IMR-90 (cell line): ENCODE measurements at regions not wholly inside any gene's neighbourhood (a gene's known extent, or its start where the extent isn't known, plus 50 kb on each side); places are given as distances from the start of the nearest gene placed in this dataset.

Experiments used
- ATAC-seq: fragments of 200-7000 bp; cut with Tn5 transposase; 2 replicates; pipeline ENCODE4 v1.9.1; 2020; ENCODE audit warnings: low read depth, mild to moderate bottlenecking, moderate library complexity
- BruUV-seq: library from RNA; stranded (reverse); fragments of 400-500 nt; replicated peaks from 2 replicates; lab custom pipeline; 2021; lab: Mats Ljungman, UMichigan
- CTCF ChIA-PET: fragments of 300-600 bp; formaldehyde crosslinking; extraction: SDS; loops from one replicate; lab custom pipeline; 2021; ENCODE audit warnings: antibody characterized with exemption; lab: Yijun Ruan, JAX
- POLR2A ChIA-PET: fragments of 300-600 bp; sonication (Branson Sonifier 250); formaldehyde crosslinking; loops from one replicate; lab custom pipeline; 2022; ENCODE audit warnings: antibody characterized with exemption; ENCODE audit not compliant: unreplicated experiment; lab: Charles Lee
- DNase-seq: peaks from one replicate; pipeline ENCODE4 v3.0.0; 2013
- H2AFZ ChIP-seq: replicated peaks from 2 replicates; pipeline ENCODE3; 2013; ENCODE audit warnings: low read length, mild to moderate bottlenecking; ENCODE audit not compliant: poor library complexity
- H2AK5ac ChIP-seq: 2 replicates; pipeline ENCODE4 v1.6.1; 2013; ENCODE audit warnings: low read depth, low read length, inconsistent platforms
- H2AK9ac ChIP-seq: replicated peaks from 2 replicates; pipeline ENCODE3; 2013; ENCODE audit warnings: mild to moderate bottlenecking, low read depth, low read length, moderate library complexity; ENCODE audit not compliant: poor library complexity
- H2BK120ac ChIP-seq: 2 replicates; pipeline ENCODE4 v1.6.1; 2013; ENCODE audit warnings: low read depth, low read length, inconsistent platforms
- H2BK15ac ChIP-seq: 3 replicates; pipeline ENCODE4 v1.6.1; 2013; ENCODE audit warnings: low read depth, low read length, inconsistent platforms
- H2BK20ac ChIP-seq: 2 replicates; pipeline ENCODE4 v1.6.1; 2013; ENCODE audit warnings: low read depth, mild to moderate bottlenecking, inconsistent platforms, low read length, moderate library complexity
- H2BK5ac ChIP-seq: 2 replicates; pipeline ENCODE4 v1.6.1; 2013; ENCODE audit warnings: mild to moderate bottlenecking, low read depth, low read length, inconsistent platforms; ENCODE audit not compliant: poor library complexity, severe bottlenecking
- H3K14ac ChIP-seq: replicated peaks from 2 replicates; pipeline ENCODE4 v1.6.1; 2013; ENCODE audit warnings: low read depth, low read length, inconsistent platforms
- H3K18ac ChIP-seq: 2 replicates; pipeline ENCODE4 v1.6.1; 2013; ENCODE audit warnings: low read depth, low read length, control low read depth
- H3K23ac ChIP-seq: 2 replicates; pipeline ENCODE4 v1.6.1; 2013; ENCODE audit warnings: low read depth, low read length, inconsistent platforms
- H3K27ac ChIP-seq: 2 replicates; pipeline ENCODE4 v1.5.1; 2013; ENCODE audit warnings: mild to moderate bottlenecking, control low read depth, low read length; ENCODE audit not compliant: insufficient read depth
- H3K27me3 ChIP-seq: 2 replicates; pipeline ENCODE4 v1.6.1; 2013; ENCODE audit warnings: low read length; ENCODE audit not compliant: control insufficient read depth, insufficient read depth
- H3K36me3 ChIP-seq: 2 replicates; pipeline ENCODE4 v1.6.1; 2013; ENCODE audit warnings: low read length, mixed read lengths; ENCODE audit not compliant: control insufficient read depth, insufficient read depth
- H3K4ac ChIP-seq: 2 replicates; pipeline ENCODE4 v1.6.1; 2013; ENCODE audit warnings: low read depth, low read length, inconsistent platforms
- H3K4me1 ChIP-seq: 2 replicates; pipeline ENCODE4 v1.6.1; 2013; ENCODE audit warnings: low read length, mixed read lengths; ENCODE audit not compliant: control insufficient read depth, insufficient read depth
- H3K4me2 ChIP-seq: 2 replicates; pipeline ENCODE4 v1.6.1; 2013; ENCODE audit warnings: low read depth, mild to moderate bottlenecking, control low read depth, low read length, moderate library complexity
- H3K4me3 ChIP-seq: 2 replicates; pipeline ENCODE4 v1.5.1; 2013; ENCODE audit warnings: low read depth, mild to moderate bottlenecking, control low read depth, low read length, moderate library complexity; ENCODE audit not compliant: insufficient read depth
- H3K56ac ChIP-seq: 2 replicates; pipeline ENCODE4 v1.6.1; 2013; ENCODE audit warnings: low read length, inconsistent platforms; ENCODE audit not compliant: insufficient read depth; ENCODE audit errors: extremely low read depth
- H3K79me1 ChIP-seq, 2 experiments: 2 replicates each; pipeline ENCODE4 v1.6.1; 2013; ENCODE audit warnings: low read length in 2 of 2, inconsistent platforms in 1 of 2, low read depth in 1 of 2
- H3K9ac ChIP-seq: 2 replicates; pipeline ENCODE4 v1.6.1; 2013; ENCODE audit warnings: low read depth, low read length, control low read depth
- H3K9me1 ChIP-seq: 2 replicates; pipeline ENCODE4 v1.6.1; 2013; ENCODE audit warnings: low read length, inconsistent platforms; ENCODE audit not compliant: insufficient read depth
- H3K9me3 ChIP-seq: 2 replicates; pipeline ENCODE4 v1.6.1; 2013; ENCODE audit warnings: low read length; ENCODE audit not compliant: control insufficient read depth, insufficient read depth
- H4K20me1 ChIP-seq: 2 replicates; pipeline ENCODE4 v1.6.1; 2013; ENCODE audit warnings: low read length, inconsistent platforms; ENCODE audit not compliant: insufficient read depth
- H4K5ac ChIP-seq: 2 replicates; pipeline ENCODE4 v1.6.1; 2013; ENCODE audit warnings: mild to moderate bottlenecking, low read depth, low read length, control low read depth
- H4K8ac ChIP-seq, 2 experiments: 2 replicates each; pipeline ENCODE4 v1.6.1; 2013; ENCODE audit warnings: low read depth in 2 of 2, low read length in 2 of 2, control low read depth in 1 of 2, inconsistent platforms in 1 of 2
- H4K91ac ChIP-seq: 2 replicates; pipeline ENCODE4 v1.6.1; 2013; ENCODE audit warnings: low read depth, low read length, inconsistent platforms; ENCODE audit not compliant: insufficient read depth
- MAFK ChIP-seq: IDR thresholded peaks from 2 replicates; pipeline ENCODE4 v1.6.1; 2012; ENCODE audit warnings: low read depth, low read length, improper control_type of control experiment
- POLR2A ChIP-seq: IDR thresholded peaks from 2 replicates; pipeline ENCODE4 v1.6.1; 2012; ENCODE audit warnings: mild to moderate bottlenecking, low read depth, low read length
- SMC3 ChIP-seq: fragments of 150-350 bp; IDR thresholded peaks from 2 replicates; pipeline ENCODE4 v1.6.1; 2016; ENCODE audit warnings: low read depth, mild to moderate bottlenecking, antibody characterized with exemption, low read length, moderate library complexity
- WGBS, 2 experiments: methylation state at CpG; one replicate each; pipeline versions ENCODE4 v1.1.5 to v1.1.7; 2013; ENCODE audit warnings: missing lambda C conversion rate in 2 of 2; ENCODE audit not compliant: insufficient read length in 1 of 2; ENCODE audit errors: extremely low coverage in 2 of 2; 5-methylcytosine and 5-hydroxymethylcytosine counted together
- dilution Hi-C: fragments of 300-500 bp; cut with HindIII; formaldehyde crosslinking; loops from one replicate; pipeline ENCODE4 v1.14.3; 2018; ENCODE audit warnings: low sequenced_read_pairs; ENCODE audit not compliant: unreplicated experiment
- in situ Hi-C: fragments of 300-500 bp; cut with MboI; formaldehyde crosslinking; loops from 3 replicates; pipeline ENCODE4 v1.14.3; 2019; ENCODE audit warnings: low sequenced_read_pairs, inconsistent platforms, mixed read lengths
- intact Hi-C: fragments of 100-400 bp; cut with micrococcal nuclease; formaldehyde crosslinking; loops from 2 replicates; pipeline ENCODE4 v1.10.0; 2022

- Histone ChIP-seq H3K9me3 (peaks cover 10% of the 10 kb centered on the region), H3K9ac (no peak overlapping the region), H3K4ac (no peak overlapping the region), H4K8ac (no peak overlapping the region), H3K36me3 (no peaks in the 10 kb centered on the region), H3K56ac (no peak overlapping the region), H4K20me1 (no peaks in the 10 kb centered on the region), H3K4me1 (no peaks in the 10 kb centered on the region), H4K91ac (no peak overlapping the region), H2BK20ac (no peak overlapping the region), H3K14ac (no peak overlapping the region), H3K4me2 (no peak overlapping the region), H3K4me3 (no peak overlapping the region), H2BK120ac (no peak overlapping the region), H2AK9ac (no peak overlapping the region), H2AK5ac (no peak overlapping the region), H3K27ac (no peak overlapping the region), H3K18ac (no peak overlapping the region), H2BK5ac (no peak overlapping the region), H3K27me3 (no peaks in the 10 kb centered on the region), H3K9me1 (no peaks in the 10 kb centered on the region), H3K23ac (no peak overlapping the region), H2BK15ac (no peak overlapping the region), H3K79me1 (no peaks in the 10 kb centered on the region), H4K5ac (no peak overlapping the region), H2AFZ (no peak overlapping the region)
- TF ChIP-seq POLR2A (no peak), SMC3 (no peak), MAFK (no peak)
- no CpG with 5 or more reads among the region's 5 CpGs for WGBS, 2 experiments
- intact Hi-C loops = no loop called here
- no TSS peak for BruUV-seq
- dilution Hi-C loops = no loop called here
- in situ Hi-C loops = no loop called here
- DNase-seq = no peak
- ATAC-seq = no peak
- ChIA-PET POLR2A (no interaction called here), CTCF (no interaction called here)
These were observed 373.9 kb upstream of the CNTNAP5 start for GRCh38 chr2:123651151-123651550.
